Endothelial cell of umbilical vein (primary cell): ENCODE measurements at regions not wholly inside any gene's neighbourhood (a gene's known extent, or its start where the extent isn't known, plus 50 kb on each side); places are given as distances from the start of the nearest gene placed in this dataset.

Experiments
- BruUV-seq: library from RNA; stranded (reverse); fragments of 400-500 nt; replicated peaks from 2 replicates; lab custom pipeline; 2021; lab: Mats Ljungman, UMichigan
- CTCF ChIA-PET: fragments of 300-600, 350-600 bp; sonication (Branson Sonifier 250); formaldehyde crosslinking; loops from one replicate; lab custom pipeline; 2021; ENCODE audit warnings: antibody characterized with exemption, inconsistent platforms; lab: Charles Lee
- POLR2A ChIA-PET: fragments of 300-600, 350-600 bp; sonication (Branson Sonifier 250); formaldehyde crosslinking; loops from one replicate; lab custom pipeline; 2021; ENCODE audit warnings: antibody characterized with exemption, inconsistent platforms; lab: Charles Lee
- DNase-seq: peaks from one replicate; pipeline ENCODE4 v3.0.0-alpha.2; 2011; ENCODE audit warnings: low read depth, low spot score
- FAIRE-seq: peaks from 2 replicates; lab custom pipeline; 2011; peaks lifted over from hg19 to GRCh38; lab: Jason Lieb, UNC
- H2AFZ ChIP-seq: 2 replicates; pipeline ENCODE4 v1.6.0; 2012; ENCODE audit warnings: low read depth, low read length, control low read depth, inconsistent platforms
- H3K27ac ChIP-seq: 2 replicates; pipeline ENCODE4 v1.5.1; 2011; ENCODE audit warnings: low read depth, mild to moderate bottlenecking, control low read depth, low read length, moderate library complexity; ENCODE audit not compliant: insufficient read depth
- H3K27me3 ChIP-seq, 2 experiments: 2 replicates each; pipeline versions ENCODE4 v1.6.0 to v1.6.1; 2011; ENCODE audit warnings: low read length in 2 of 2, mixed read lengths in 1 of 2; ENCODE audit not compliant: control insufficient read depth in 2 of 2, insufficient read depth in 2 of 2
- H3K36me3 ChIP-seq, 2 experiments: 2 replicates in 1 of 2; 3 replicates in 1 of 2; pipeline ENCODE4 v1.5.1; 2011; ENCODE audit warnings: low read length in 2 of 2, mild to moderate bottlenecking in 1 of 2, moderate library complexity in 1 of 2; ENCODE audit not compliant: control insufficient read depth in 2 of 2, insufficient read depth in 2 of 2; ENCODE audit errors: extremely low read depth in 1 of 2
- H3K4me1 ChIP-seq: 3 replicates; pipeline ENCODE4 v1.5.1; 2011; ENCODE audit warnings: mild to moderate bottlenecking, low read length; ENCODE audit not compliant: control insufficient read depth, insufficient read depth; ENCODE audit errors: extremely low read depth
- H3K4me2 ChIP-seq: 2 replicates; pipeline ENCODE4 v1.6.1; 2011; ENCODE audit warnings: low read length, control low read depth, mixed read lengths; ENCODE audit not compliant: insufficient read depth
- H3K4me3 ChIP-seq, 3 experiments: fragments of 200-600 bp in 1 of 3; sonication (generic), shearing (Covaris generic) in 1 of 3; replicated peaks in 1 of 3; 2 replicates each; pipeline ENCODE4 v1.5.1; 2011 to 2016; ENCODE audit warnings: control low read depth in 3 of 3, low read length in 3 of 3, mild to moderate bottlenecking in 2 of 3, inconsistent platforms in 1 of 3, low read depth in 1 of 3, moderate library complexity in 1 of 3; ENCODE audit not compliant: insufficient read depth in 1 of 3
- H3K79me2 ChIP-seq: 2 replicates; pipeline ENCODE4 v1.6.0; 2012; ENCODE audit warnings: low read length, inconsistent platforms; ENCODE audit not compliant: control insufficient read depth, insufficient read depth
- H3K9ac ChIP-seq: replicated peaks from 2 replicates; pipeline ENCODE3; 2011; ENCODE audit warnings: low read length, control low read depth; ENCODE audit not compliant: insufficient read depth; ENCODE audit errors: extremely low read depth
- H3K9me1 ChIP-seq: replicated peaks from 3 replicates; pipeline ENCODE4 v1.6.0; 2011; ENCODE audit warnings: mild to moderate bottlenecking, low read length; ENCODE audit not compliant: control insufficient read depth, insufficient read depth; ENCODE audit errors: extremely low read depth
- H3K9me3 ChIP-seq: replicated peaks from 2 replicates; pipeline ENCODE4 v1.5.1; 2012; ENCODE audit warnings: low read length, inconsistent platforms; ENCODE audit not compliant: control insufficient read depth, insufficient read depth
- H4K20me1 ChIP-seq: replicated peaks from 2 replicates; pipeline ENCODE3; 2011; ENCODE audit warnings: mild to moderate bottlenecking, low read length; ENCODE audit not compliant: control insufficient read depth, insufficient read depth; ENCODE audit errors: extremely low read depth
- CTCF ChIP-seq, 2 donors: IDR thresholded peaks; 1 replicate in 1 of 2; 2 replicates in 1 of 2; pipeline ENCODE4 v1.5.1; 2011; ENCODE audit warnings: low read length in 2 of 2, mild to moderate bottlenecking in 2 of 2, moderate library complexity in 2 of 2, control low read depth in 1 of 2, inconsistent platforms in 1 of 2, low read depth in 1 of 2; ENCODE audit not compliant: insufficient read depth in 1 of 2; ENCODE audit errors: extremely low read depth in 1 of 2
- EZH2 ChIP-seq: IDR thresholded peaks from 2 replicates; pipeline ENCODE4 v1.6.1; 2012; ENCODE audit warnings: borderline replicate concordance, low read depth, mild to moderate bottlenecking, moderate library complexity, low read length, inconsistent platforms; ENCODE audit not compliant: severe bottlenecking
- FOS ChIP-seq: IDR thresholded peaks from 2 replicates; pipeline ENCODE4 v1.6.1; 2011; ENCODE audit warnings: mild to moderate bottlenecking, low read length, moderate library complexity, borderline replicate concordance; ENCODE audit not compliant: insufficient read depth
- GATA2 ChIP-seq: IDR thresholded peaks from 2 replicates; pipeline ENCODE4 v1.7.0; 2011; ENCODE audit warnings: low read depth, mild to moderate bottlenecking, moderate library complexity, mixed read lengths, low read length; ENCODE audit not compliant: insufficient read length, insufficient read depth
- JUN ChIP-seq: IDR thresholded peaks from 2 replicates; pipeline ENCODE4 v1.6.1; 2011; ENCODE audit warnings: borderline replicate concordance, low read depth; ENCODE audit not compliant: insufficient read length, insufficient read depth
- MYC ChIP-seq: IDR thresholded peaks from one replicate; pipeline ENCODE4 v1.6.1; 2011; ENCODE audit warnings: mild to moderate bottlenecking, low read depth, low read length
- POLR2A ChIP-seq: IDR thresholded peaks from 2 replicates; pipeline ENCODE4 v1.6.1; 2012; ENCODE audit warnings: low read depth, mild to moderate bottlenecking, control low read depth, low read length
- POLR2AphosphoS5 ChIP-seq: IDR thresholded peaks from 2 replicates; pipeline ENCODE4 v1.6.1; 2012; ENCODE audit warnings: low read depth, mild to moderate bottlenecking, control low read depth, low read length, moderate library complexity; ENCODE audit not compliant: insufficient read depth
- dilution Hi-C: fragments of 300-500 bp; cut with MboI; formaldehyde crosslinking; loops from one replicate; pipeline ENCODE4 v1.15.0; 2019; ENCODE audit warnings: low sequenced_read_pairs; ENCODE audit not compliant: extremely low pct_ligation_motif_present
- intact Hi-C: fragments of 100-400 bp; cut with micrococcal nuclease; formaldehyde crosslinking; loops from one replicate; pipeline ENCODE4 v1.10.0; 2022
- TF ChIP-seq, protein P1 (sequence below): IDR thresholded peaks from 2 replicates; pipeline ENCODE4 v1.6.1; 2011; ENCODE audit not compliant: insufficient read depth, insufficient read length

- no peak overlapping the region for H3K4me2 ChIP-seq
- H3K9me3 ChIP-seq = peaks cover 5% of the 10 kb centered on the region
- no peak for FAIRE-seq
- H3K36me3 ChIP-seq = no peaks in the 10 kb centered on the region
- no peak overlapping the region for H3K9ac ChIP-seq
- ChIA-PET POLR2A (no interaction called here), CTCF (no interaction called here)
- no peak overlapping the region for H3K4me3 ChIP-seq
- H2AFZ ChIP-seq = no peak overlapping the region
- intact Hi-C loops (no loop called here), dilution Hi-C loops (no loop called here)
- no TSS peak for BruUV-seq
- no peaks in the 10 kb centered on the region for H3K79me2 ChIP-seq
- H3K4me1 ChIP-seq = no peaks in the 10 kb centered on the region
- no peaks in the 10 kb centered on the region for H4K20me1 ChIP-seq
- no peak for DNase-seq
- H3K27me3 ChIP-seq = no peaks in the 10 kb centered on the region
- TF ChIP-seq CTCF (IDR thresholded peaks at IDR 0.05; ENCODE audit: extremely low read depth in 1 of 2, insufficient read depth in 1 of 2, low read depth in 1 of 2, low read length in 2 of 2) = no peak
- no peak for TF ChIP-seq GATA2
- TF ChIP-seq POLR2AphosphoS5 = no peak
- TF ChIP-seq FOS = no peak
- H3K9me1 ChIP-seq = no peaks in the 10 kb centered on the region
- H3K27ac ChIP-seq = no peak overlapping the region
Observed at GRCh38 chr20:55461519-55461918, 543.8 kb downstream of the CBLN4 start.

DNA sequence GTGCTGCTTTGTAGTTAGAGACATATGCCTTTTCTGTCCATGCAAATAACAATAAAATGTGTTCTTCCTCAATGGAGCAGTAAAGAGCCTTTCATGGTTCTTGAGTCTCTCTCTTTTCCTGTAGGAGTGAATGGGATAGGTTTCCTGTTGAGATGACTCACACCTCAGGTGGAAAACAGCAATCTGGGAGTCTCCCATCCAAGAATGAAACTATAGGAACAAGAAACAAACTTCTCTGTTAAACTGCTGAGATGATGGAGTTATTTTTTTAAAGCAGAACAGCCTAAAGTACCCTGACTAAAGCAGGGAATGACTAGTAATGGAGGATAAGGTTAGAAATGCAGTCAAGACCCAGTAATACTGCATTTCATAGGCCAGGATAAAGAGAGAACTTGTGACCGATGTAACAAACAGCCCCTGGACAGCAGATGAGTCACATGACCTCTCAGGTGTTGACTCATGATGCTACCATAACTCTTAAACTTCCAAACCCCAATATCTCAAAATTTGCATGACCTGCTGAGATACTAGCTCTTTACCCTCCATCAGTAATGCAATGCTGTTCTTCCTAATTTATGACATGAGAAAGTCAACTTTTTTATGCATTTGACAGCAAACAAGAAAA lies 548.9 kb downstream of the CBLN4 start:
- Histone ChIP-seq H3K4me1 (no peaks in the 10 kb centered on the region), H3K9me3 (peaks cover 5% of the 10 kb centered on the region), H3K36me3 (no peaks in the 10 kb centered on the region), H3K27me3 (no peaks in the 10 kb centered on the region), H2AFZ (no peak overlapping the region), H3K4me2 (no peak overlapping the region), H3K4me3 (no peak overlapping the region), H3K27ac (no peak overlapping the region), H4K20me1 (no peaks in the 10 kb centered on the region), H3K79me2 (no peaks in the 10 kb centered on the region), H3K9ac (no peak overlapping the region), H3K9me1 (no peaks in the 10 kb centered on the region)
- no TSS peak for BruUV-seq
- TF ChIP-seq POLR2A (no peak), POLR2AphosphoS5 (no peak), EZH2 (no peak), CTCF (IDR thresholded peaks at IDR 0.05; ENCODE audit: extremely low read depth in 1 of 2, insufficient read depth in 1 of 2, low read depth in 1 of 2, low read length in 2 of 2) (no peak), MYC (no peak), JUN (no peak), FOS (no peak), GATA2 (no peak)
- TF ChIP-seq, protein P1, sequence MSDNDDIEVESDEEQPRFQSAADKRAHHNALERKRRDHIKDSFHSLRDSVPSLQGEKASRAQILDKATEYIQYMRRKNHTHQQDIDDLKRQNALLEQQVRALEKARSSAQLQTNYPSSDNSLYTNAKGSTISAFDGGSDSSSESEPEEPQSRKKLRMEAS = no peak
- dilution Hi-C loops (no loop called here), intact Hi-C loops (no loop called here)
- no peak for FAIRE-seq
- ChIA-PET POLR2A (no interaction called here), CTCF (no interaction called here)
- no peak for DNase-seq
